ENCODE measurements at regions not wholly inside any gene's neighbourhood (a gene's known extent, or its start where the extent isn't known, plus 50 kb on each side); places are given as distances from the start of the nearest gene placed in this dataset.

DNA sequence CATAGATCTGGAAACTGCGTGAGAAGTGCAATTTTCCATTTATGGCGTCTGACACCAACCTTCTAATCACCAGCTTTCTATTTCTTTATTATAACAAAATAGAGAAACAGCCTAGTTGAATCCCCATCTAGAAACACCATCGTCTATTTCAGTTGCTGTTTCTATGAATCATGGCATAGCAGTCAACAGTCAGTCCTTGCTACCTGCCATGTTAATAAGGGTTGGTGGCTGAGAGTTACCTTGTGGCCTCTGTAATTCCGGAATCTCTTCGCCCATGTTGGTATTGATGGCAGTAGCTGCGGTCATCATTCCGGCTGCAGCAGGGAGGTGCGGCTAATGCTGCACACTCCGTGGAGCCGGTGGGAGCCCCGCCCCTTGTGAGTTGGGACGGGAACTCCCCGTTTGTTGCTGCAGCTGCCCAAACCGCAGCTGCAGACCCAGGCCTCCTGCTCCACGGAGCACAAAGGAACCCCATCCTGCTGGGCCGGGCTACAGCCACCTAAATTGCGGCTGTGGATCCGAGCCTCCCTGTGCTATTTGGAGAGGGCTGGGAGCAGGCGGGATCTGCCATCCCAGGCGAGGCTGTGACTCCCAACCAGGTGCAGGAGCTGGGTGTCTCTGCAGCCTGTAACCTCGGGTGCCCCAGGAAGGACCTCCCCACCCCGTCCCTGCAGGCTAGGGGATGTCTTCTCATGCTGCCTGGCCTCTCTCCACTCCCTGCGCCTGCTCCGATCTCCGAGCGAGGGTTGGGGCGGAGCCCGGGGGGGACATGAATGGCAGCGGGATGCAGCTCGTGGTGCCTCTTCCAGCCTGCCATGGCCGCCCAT, 115.4 kb upstream of the STK26 start:
- TF ChIP-seq GATA3 (IDR thresholded peaks at IDR 0.05; ENCODE audit: low read depth, low read length), result no peak
- no peak for TF ChIP-seq GATA2 (IDR thresholded peaks at IDR 0.05; ENCODE audit: low read depth, low read length)
